ENCODE measurements at regions not wholly inside any gene's neighbourhood (a gene's known extent, or its start where the extent isn't known, plus 50 kb on each side); places are given as distances from the start of the nearest gene placed in this dataset.

DNA sequence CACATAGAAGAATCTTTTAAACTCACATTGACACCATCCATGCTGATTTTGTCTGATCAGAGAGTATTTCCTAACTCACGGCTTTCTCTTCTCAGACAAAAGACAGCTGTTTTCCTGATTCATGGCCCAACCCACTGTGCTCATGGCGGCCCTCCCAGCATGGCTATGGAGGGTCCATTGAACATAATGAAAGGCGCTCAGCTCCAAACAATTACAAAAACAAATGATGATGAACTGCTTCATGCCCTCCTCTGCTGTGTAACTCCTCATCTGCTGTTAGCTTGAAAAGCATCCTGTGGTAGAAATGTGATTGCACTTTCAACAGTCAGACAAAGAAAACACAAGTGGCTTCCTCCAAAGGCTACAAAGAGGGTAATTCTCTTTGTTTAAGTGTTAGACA is 673.8 kb downstream of the PRELID2 start:
- intact Hi-C loops (cut with DNase I; ENCODE audit: low total_unique reads), result no loop called here
- DNase-seq (ENCODE audit: low spot score in 2 of 2), result no peak
- TF ChIP-seq, protein P1, sequence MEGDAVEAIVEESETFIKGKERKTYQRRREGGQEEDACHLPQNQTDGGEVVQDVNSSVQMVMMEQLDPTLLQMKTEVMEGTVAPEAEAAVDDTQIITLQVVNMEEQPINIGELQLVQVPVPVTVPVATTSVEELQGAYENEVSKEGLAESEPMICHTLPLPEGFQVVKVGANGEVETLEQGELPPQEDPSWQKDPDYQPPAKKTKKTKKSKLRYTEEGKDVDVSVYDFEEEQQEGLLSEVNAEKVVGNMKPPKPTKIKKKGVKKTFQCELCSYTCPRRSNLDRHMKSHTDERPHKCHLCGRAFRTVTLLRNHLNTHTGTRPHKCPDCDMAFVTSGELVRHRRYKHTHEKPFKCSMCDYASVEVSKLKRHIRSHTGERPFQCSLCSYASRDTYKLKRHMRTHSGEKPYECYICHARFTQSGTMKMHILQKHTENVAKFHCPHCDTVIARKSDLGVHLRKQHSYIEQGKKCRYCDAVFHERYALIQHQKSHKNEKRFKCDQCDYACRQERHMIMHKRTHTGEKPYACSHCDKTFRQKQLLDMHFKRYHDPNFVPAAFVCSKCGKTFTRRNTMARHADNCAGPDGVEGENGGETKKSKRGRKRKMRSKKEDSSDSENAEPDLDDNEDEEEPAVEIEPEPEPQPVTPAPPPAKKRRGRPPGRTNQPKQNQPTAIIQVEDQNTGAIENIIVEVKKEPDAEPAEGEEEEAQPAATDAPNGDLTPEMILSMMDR (IDR thresholded peaks at IDR 0.05), result no peak
- no peak for TF ChIP-seq POLR2A (IDR thresholded peaks at IDR 0.05)
- H3K4me3 ChIP-seq (ENCODE audit: low read depth, poor library complexity, severe bottlenecking), result no peak overlapping the region
- WGBS, 2 donors, result 76 to 78% methylated on average over 3 of the region's 3 CpGs

DNA sequence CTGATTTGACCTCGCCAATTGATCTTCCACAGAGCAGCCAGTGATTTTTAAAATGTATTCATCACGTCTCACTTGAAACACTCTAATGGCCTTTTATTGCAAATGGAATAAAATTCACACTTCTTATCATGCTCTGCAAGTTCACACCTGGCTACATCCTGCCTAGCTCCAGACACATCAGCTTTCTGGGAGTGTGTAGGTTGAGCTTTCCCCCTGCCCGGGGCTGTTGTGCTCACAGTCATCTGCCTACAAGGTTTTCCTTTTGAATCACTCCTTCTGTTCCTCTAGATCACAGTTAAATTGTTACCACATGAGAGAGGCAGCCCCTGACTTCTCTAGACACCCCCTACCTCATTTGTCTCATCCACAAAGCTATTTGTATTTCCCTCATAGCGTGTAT is 674.5 kb downstream of the PRELID2 start:
- WGBS, 2 donors, result 49 to 54% methylated on average over 4 of the region's 4 CpGs
- no peak overlapping the region for H3K4me3 ChIP-seq (ENCODE audit: low read depth, poor library complexity, severe bottlenecking)
- no peak for TF ChIP-seq POLR2A (IDR thresholded peaks at IDR 0.05)
- TF ChIP-seq, protein P1 (IDR thresholded peaks at IDR 0.05), result no peak
- no peak for DNase-seq (ENCODE audit: low spot score in 2 of 2)
- intact Hi-C loops (cut with DNase I; ENCODE audit: low total_unique reads), result no loop called here

DNA sequence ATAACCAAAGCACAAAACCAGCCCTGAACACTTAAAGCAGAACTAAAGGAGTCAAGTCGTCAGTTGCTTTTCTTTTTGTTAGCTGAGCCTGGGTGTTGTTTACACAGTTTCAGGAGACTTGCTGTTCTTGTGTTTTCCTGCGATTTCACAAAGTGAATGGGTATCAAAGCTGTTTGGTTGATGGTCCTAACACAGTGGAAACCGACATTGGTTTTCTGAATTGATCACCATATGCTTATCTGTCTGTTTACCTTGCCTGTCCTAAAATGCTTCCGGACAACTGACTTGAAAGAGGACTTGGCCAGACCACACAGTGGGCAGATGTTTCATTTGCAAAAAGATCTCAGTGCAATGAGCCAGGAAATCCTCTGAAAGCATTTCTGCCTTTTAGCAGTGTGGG is 676.4 kb downstream of the PRELID2 start:
- TF ChIP-seq POLR2A (IDR thresholded peaks at IDR 0.05), result no peak
- TF ChIP-seq, protein P1 (IDR thresholded peaks at IDR 0.05), result no peak
- WGBS, 2 donors, result 52 to 56% methylated on average over 4 of the region's 4 CpGs
- intact Hi-C loops (cut with DNase I; ENCODE audit: low total_unique reads), result no loop called here
- DNase-seq (ENCODE audit: low spot score in 2 of 2), result no peak
- no peak overlapping the region for H3K4me3 ChIP-seq (ENCODE audit: low read depth, poor library complexity, severe bottlenecking)

DNA sequence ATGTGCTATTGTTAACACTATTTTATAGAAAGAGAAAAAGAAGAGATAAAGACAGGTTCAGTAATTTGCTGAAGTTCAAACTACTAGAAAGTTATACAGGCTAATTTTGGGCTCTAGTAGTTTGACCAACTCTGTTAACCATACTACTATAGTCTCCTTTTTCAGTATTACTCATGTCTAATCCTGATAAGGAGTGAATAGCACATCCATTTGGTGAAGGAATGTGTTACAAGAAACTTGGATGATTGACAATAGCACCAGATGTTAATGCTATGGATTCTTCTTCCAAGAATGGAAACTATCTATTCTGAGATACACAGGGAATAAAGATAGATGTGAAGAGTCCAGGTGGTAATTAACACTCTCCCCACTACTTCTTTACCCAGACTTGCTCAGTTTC is 677.3 kb downstream of the PRELID2 start:
- DNase-seq (ENCODE audit: low spot score in 2 of 2), result no peak
- TF ChIP-seq, protein P1 (IDR thresholded peaks at IDR 0.05), result no peak
- no peak for TF ChIP-seq POLR2A (IDR thresholded peaks at IDR 0.05)
- intact Hi-C loops (cut with DNase I; ENCODE audit: low total_unique reads), result no loop called here
- H3K4me3 ChIP-seq (ENCODE audit: low read depth, poor library complexity, severe bottlenecking), result no peak overlapping the region

DNA sequence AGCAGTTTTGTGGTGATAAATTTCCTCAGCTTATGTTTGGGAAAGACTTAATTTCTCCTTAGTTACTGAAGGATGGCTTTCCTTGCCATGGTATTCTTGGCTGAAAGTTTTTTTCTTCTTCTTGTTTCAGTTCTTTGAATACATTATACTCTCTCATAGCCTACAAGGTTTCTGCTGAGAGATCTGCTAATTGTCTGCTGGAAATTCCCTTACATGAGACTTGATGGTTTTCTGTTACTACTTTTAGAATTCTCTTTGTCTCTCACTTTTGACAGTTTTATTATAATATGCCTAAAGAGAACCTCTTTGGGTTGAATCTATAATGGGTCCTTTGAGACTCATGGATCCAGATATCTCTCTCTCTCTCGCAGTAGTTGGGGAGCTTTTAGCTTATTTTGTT is 693.6 kb downstream of the PRELID2 start:
- no peak overlapping the region for H3K4me3 ChIP-seq (ENCODE audit: low read depth, poor library complexity, severe bottlenecking)
- no peak for DNase-seq (ENCODE audit: low spot score in 2 of 2)
- intact Hi-C loops (cut with DNase I; ENCODE audit: low total_unique reads), result no loop called here
- TF ChIP-seq POLR2A (IDR thresholded peaks at IDR 0.05), result no peak
- TF ChIP-seq, protein P1 (IDR thresholded peaks at IDR 0.05), result no peak
- WGBS, 2 donors, result 65 to 81% methylated on average over 1 of the region's 1 CpG

DNA sequence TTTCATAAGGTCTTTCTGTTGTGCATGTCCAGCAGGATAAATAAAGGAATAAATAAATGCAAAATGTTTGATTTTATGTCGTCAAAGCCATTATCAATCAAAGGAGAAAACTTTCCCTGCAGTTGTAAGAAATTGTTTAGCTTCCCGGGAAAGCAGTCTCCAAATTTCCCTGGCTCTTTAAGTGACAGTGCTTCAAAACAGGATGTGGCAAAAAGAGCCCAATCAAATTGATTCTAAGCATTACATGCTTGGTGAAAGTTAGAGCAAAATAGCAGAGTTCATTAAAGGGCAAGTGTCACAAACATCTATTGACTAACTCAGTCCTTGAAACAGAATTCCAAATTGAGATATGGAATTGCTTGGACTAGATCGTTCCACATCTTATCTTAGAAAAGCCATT is 704.1 kb downstream of the PRELID2 start:
- H3K4me3 ChIP-seq (ENCODE audit: low read depth, poor library complexity, severe bottlenecking), result no peak overlapping the region
- intact Hi-C loops (cut with DNase I; ENCODE audit: low total_unique reads), result no loop called here
- no peak for TF ChIP-seq POLR2A (IDR thresholded peaks at IDR 0.05)
- TF ChIP-seq, protein P1 (IDR thresholded peaks at IDR 0.05), result no peak
- no peak for DNase-seq (ENCODE audit: low spot score in 2 of 2)
- 43 to 44% methylated on average over 3 of the region's 3 CpGs for WGBS, 2 donors
